GM19467 (cell line): ENCODE measurements at regions not wholly inside any gene's neighbourhood (a gene's known extent, or its start where the extent isn't known, plus 50 kb on each side); places are given as distances from the start of the nearest gene placed in this dataset.

ENCODE experiments used
- ATAC-seq: cut with Tn5 transposase; IDR thresholded peaks from one replicate; pipeline ENCODE4 v1.9.1; 2021; ENCODE audit warnings: mild to moderate bottlenecking, moderate library complexity; ENCODE audit not compliant: unreplicated experiment

- ATAC-seq, result no peak
These were observed 243.2 kb upstream of the SUCLG2 start for GRCh38 chr3:67897351-67898336.

GRCh38 chr3:67896130-67896529, 241.7 kb upstream of the SUCLG2 start:
- no peak for ATAC-seq

- no peak for ATAC-seq
These were observed 240.1 kb upstream of the SUCLG2 start for GRCh38 chr3:67894510-67894909.

GRCh38 chr3:67884345-67884744, 229.9 kb upstream of the SUCLG2 start:
- ATAC-seq, result no peak

- no peak for ATAC-seq
These were observed 229.4 kb upstream of the SUCLG2 start for GRCh38 chr3:67883766-67884165.

DNA sequence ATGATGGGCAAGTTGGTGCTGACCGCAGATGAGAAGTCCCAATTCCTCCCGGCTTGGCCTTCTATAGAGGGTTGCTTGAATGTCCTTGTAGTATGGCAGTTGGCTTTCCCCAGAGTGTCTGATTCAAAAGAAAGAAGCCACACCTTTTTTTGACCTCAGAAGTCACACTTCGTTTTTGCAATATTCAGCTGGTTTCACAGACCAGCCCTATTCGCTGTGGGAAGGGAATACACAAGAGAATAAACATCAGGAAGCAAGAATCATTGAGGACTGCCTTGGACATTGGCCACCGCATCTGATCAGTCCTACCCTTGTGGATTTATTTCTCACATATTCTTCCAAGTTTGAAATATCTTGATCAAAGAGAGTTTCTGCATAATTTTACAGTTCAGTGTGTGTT, 228.6 kb upstream of the SUCLG2 start:
- no peak for ATAC-seq

DNA sequence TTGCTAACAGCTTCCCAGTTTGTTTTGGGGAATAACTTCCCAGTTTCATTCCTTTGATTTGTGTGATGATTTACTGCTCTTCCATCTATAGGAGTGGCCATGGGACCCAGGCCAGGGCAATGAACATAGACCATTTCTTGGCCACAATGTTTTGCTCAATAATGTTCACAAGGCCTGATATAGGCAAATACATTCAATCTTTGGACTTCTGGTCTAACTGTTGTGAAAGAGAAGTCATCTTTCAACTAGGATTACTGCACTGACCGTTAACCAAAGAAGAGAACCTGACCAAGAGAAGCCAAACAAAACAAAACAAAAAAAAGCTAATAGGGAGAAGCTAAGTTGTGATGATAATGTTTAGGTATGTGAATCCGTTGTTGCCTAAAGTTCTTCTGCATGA, 221.8 kb upstream of the SUCLG2 start:
- ATAC-seq, result no peak

GRCh38 chr3:67875858-67876257, 221.4 kb upstream of the SUCLG2 start:
- ATAC-seq, result no peak

- no peak for ATAC-seq
These were observed 220.9 kb upstream of the SUCLG2 start for GRCh38 chr3:67875338-67875737.

DNA sequence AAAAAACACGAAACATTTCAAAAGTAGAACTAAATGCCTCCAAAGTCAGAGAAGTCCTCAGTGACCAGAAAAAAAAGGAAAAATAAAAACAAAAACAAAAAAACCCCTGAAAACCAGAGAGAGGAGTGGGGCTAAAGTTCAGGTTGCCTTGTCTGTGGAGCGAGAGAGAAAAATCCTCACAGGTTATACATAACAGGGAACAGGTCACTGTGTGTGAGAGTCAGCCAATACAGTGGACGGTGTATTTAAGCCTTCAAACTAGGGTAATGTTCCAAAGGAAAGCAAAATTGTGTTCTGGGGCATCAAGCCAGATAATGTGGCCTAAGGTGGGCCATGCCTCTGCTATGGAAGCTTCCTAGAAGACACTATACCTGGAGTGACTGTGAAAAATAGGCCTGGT, 216.1 kb upstream of the SUCLG2 start:
- no peak for ATAC-seq

- no peak for ATAC-seq
These were observed 212.2 kb upstream of the SUCLG2 start for GRCh38 chr3:67866571-67866970.

DNA sequence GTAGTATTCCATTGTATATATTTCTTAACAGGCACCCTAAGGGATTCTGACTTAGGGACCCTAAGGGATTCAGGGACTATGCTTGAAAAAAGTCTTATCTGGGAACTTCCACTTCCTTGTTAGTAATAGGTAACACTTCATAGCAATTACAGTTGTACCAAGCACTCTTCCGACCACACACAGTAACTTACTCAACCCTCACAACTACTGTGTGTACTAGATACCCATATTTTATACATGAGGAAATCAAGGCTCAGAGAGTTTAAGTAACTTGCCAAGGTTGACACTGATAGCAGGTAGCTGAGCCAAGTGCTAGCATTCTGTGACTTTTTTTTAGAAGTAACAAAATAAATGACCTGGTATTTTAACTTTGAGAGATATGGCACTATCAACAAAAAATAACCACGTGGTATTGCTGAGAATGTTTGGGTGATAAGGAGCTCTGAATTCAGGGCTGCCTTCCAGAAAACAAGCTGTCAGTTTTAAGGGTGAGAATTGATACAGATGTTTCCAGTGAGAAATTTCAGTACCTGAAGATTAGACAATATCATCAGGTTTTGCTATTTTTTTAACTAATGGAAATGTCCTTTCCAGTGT, 210.3 kb upstream of the SUCLG2 start:
- ATAC-seq, result no peak

DNA sequence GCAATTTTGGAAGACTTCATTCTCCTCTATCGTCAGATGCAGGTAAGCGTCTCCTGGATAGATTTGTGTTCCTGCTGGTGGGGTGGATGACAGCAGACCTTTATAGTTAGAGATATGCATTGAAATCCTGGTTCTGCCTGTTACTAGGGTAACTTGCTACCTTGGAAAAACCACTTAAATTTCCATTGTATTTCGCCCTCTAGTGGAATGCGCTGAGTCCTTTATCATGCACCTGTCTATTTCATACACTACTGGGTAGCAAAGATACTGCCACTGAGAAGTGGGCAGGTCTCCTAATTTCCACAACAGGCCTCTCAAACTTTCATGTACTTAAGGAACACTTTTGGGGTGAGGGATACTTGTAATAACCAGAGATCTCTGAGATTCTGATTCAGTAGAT, 209.5 kb upstream of the SUCLG2 start:
- no peak for ATAC-seq

DNA sequence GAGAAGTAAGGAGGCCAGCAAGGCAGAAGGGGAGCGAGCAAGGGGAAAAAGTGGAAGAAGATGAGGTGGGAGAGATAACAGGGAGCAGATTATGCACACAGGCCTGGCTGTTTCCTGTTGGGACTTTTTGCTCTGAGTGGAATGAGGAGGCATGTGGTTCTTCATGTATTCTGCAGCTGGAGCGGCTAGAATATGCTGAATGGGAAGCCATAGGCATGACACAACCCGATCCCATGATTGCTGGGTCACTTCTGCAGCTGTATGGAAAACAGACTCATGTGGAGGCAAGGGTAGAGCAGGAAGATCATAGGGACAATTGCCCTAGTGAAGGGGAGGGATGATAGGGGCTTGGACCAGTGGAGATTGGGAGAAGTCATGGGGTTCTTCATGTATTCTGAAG, 206.0 kb upstream of the SUCLG2 start:
- ATAC-seq, result no peak

DNA sequence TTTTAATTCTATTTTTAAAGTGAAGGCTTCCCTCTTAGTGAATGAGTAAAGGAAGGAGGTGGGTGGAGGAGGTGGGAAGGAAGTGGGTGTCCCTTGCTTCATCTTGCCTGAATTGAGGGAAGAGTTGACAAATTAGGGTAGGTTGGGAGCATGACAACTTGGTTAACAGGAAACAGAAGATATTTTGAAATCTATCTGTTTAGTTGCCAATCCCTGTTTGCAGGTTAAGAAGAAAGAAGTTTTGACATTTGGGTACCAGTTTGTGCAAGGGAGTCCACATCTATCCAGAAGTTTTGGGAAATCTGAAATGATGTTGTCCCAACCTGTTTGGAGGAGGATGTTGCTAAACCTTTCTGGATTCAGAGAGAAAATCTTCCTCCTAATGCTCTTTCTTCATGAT, 204.1 kb upstream of the SUCLG2 start:
- ATAC-seq, result no peak

DNA sequence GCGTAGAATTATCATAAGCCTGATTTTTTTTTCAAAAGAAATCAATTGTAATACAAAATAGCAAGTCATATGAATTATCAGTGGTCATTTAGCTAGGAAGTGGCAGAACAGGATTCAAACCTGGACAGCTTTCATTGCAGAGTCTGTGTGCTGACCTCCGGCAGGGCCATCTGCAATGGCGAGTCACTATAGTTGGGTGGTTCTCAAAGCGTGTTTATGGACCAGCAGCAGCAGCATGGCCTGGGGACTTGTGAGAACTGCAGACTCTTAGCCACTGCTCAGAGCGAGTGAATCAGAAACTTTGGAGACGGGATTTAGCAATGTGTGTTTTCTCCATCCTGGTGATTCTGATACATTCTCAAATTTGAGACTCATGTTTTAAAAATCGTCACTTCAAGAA, 202.3 kb upstream of the SUCLG2 start:
- no peak for ATAC-seq

DNA sequence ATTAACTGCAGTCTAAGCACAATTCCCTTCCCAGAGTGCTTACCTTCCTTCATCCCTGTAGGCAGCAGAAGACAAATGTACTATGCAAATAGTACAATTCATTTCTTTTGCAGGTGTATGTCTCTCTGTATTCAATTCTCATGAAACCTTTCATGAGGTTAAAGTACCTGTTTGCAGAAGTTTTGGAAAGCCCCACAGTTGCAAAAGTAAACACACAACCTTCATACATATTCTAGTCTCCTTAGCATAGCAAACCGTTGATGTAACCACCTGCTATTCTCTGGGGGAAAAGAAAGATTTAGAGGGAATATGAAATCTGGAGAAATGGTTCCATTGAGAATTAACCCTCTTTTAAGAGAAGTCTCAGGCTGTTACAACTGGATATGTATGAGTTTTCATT, 200.3 kb upstream of the SUCLG2 start:
- no peak for ATAC-seq

DNA sequence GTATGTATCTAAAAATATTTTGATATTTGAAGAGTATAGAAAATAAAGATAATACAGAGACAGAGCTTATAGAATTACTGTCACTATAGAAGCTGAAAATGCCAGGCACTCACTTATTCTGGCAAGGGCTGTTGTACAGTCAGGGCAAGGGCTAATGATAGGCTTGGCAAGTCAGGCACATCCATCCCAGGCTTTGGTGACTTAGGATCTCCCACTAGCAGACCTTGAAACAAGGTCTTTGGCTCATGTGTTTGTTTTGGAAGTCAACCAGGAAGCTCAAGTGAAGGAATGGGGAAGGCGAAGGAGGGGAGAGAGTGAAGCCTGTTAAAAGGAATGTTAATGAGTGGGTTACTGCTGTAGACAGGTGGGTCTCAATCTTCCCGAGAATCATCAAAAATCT, 199.1 kb upstream of the SUCLG2 start:
- ATAC-seq, result no peak

DNA sequence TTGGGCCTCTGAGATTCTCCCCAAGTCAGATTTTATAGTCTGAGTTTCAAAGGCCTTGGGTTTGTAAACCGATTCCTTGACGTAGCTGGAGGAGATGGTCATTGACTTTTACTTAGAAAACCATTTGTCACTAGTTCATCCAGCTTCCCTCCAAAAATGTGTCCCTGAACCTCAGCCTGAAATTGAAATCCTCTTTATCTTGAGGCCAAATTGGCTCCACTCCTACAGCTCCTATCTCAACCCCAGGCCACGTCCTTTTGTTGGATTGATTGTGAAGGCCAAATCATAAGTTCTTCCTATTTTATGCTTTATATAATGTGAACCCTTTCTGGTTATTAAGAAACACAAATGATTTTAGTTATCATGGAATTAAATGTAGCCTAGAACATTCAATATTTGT, 193.9 kb upstream of the SUCLG2 start:
- no peak for ATAC-seq

DNA sequence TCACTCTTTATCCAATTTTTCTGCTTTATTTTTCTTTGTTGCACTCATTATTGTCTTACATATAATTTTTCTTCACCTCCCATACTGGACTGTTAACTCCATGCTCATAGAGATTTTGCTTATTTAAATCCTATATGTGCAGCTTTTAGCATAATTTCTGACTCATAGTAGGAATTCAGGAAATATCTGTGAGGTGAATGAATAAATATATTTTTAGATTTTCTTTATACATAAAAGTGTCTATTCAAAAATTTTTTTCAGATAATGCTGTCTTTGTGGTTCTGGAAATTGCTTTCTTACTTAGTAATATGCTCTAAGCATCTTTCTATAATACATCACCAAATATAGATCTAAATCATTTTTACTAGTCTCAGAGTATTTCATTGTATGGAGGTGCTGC, 191.8 kb upstream of the SUCLG2 start:
- ATAC-seq, result no peak

DNA sequence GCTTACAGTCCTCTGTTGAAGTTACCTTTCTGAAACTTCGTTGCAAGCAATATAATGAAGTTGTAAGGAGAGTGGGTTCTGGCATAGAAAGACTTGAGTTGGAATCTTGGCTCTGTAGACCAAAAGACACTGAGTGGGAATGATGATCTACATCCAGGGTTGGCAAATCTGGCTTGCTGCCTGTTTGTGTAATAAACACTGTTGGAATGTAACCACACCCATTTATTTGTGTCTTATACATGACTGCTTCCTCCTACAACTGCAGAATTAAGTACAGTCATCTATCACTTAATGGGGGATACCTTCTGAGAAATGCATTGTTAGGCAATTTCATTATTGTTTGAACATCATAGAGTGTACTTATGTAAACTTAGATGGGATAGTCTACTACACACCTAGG, 178.4 kb upstream of the SUCLG2 start:
- ATAC-seq, result no peak

- no peak for ATAC-seq
These were observed 176.8 kb upstream of the SUCLG2 start for GRCh38 chr3:67831262-67831661.
